IMR-90 (cell line): ENCODE measurements at regions not wholly inside any gene's neighbourhood (a gene's known extent, or its start where the extent isn't known, plus 50 kb on each side); places are given as distances from the start of the nearest gene placed in this dataset.

ENCODE experiments used
- BHLHE40 ChIP-seq: fragments of 150-350 bp; IDR thresholded peaks from 2 replicates; pipeline ENCODE4 v1.6.1; 2016; ENCODE audit warnings: mild to moderate bottlenecking, low read depth, low read length
- CEBPB ChIP-seq: IDR thresholded peaks from 2 replicates; pipeline ENCODE4 v1.6.1; 2012; ENCODE audit warnings: low read depth, low read length, improper control_type of control experiment
- ELK1 ChIP-seq: fragments of 150-350 bp; IDR thresholded peaks from 2 replicates; pipeline ENCODE4 v1.6.1; 2016; ENCODE audit warnings: low read depth, mild to moderate bottlenecking, low read length, moderate library complexity, borderline replicate concordance
- MAFK ChIP-seq: IDR thresholded peaks from 2 replicates; pipeline ENCODE4 v1.6.1; 2012; ENCODE audit warnings: low read depth, low read length, improper control_type of control experiment
- MXI1 ChIP-seq: IDR thresholded peaks from 2 replicates; pipeline ENCODE4 v1.6.1; 2012; ENCODE audit warnings: low read depth, mild to moderate bottlenecking, low read length, moderate library complexity, borderline replicate concordance
- POLR2A ChIP-seq: IDR thresholded peaks from 2 replicates; pipeline ENCODE4 v1.6.1; 2012; ENCODE audit warnings: mild to moderate bottlenecking, low read depth, low read length
- RAD21 ChIP-seq: IDR thresholded peaks from 2 replicates; pipeline ENCODE4 v1.6.1; 2012; ENCODE audit warnings: low read length, improper control_type of control experiment
- RCOR1 ChIP-seq: IDR thresholded peaks from 2 replicates; pipeline ENCODE4 v1.6.1; 2012; ENCODE audit warnings: mild to moderate bottlenecking, low read length, improper control_type of control experiment; ENCODE audit not compliant: insufficient replicate concordance
- RFX5 ChIP-seq: IDR thresholded peaks from 2 replicates; pipeline ENCODE4 v1.8.0; 2012; ENCODE audit warnings: low read depth, mild to moderate bottlenecking, low read length, moderate library complexity
- SMC3 ChIP-seq: fragments of 150-350 bp; IDR thresholded peaks from 2 replicates; pipeline ENCODE4 v1.6.1; 2016; ENCODE audit warnings: low read depth, mild to moderate bottlenecking, antibody characterized with exemption, low read length, moderate library complexity
- TF ChIP-seq, protein P1 (sequence below): conservative IDR thresholded peaks from 2 replicates; pipeline ENCODE4 v1.5.1; 2012; ENCODE audit warnings: mild to moderate bottlenecking, low read depth, low read length, improper control_type of control experiment

- TF ChIP-seq, protein P1, sequence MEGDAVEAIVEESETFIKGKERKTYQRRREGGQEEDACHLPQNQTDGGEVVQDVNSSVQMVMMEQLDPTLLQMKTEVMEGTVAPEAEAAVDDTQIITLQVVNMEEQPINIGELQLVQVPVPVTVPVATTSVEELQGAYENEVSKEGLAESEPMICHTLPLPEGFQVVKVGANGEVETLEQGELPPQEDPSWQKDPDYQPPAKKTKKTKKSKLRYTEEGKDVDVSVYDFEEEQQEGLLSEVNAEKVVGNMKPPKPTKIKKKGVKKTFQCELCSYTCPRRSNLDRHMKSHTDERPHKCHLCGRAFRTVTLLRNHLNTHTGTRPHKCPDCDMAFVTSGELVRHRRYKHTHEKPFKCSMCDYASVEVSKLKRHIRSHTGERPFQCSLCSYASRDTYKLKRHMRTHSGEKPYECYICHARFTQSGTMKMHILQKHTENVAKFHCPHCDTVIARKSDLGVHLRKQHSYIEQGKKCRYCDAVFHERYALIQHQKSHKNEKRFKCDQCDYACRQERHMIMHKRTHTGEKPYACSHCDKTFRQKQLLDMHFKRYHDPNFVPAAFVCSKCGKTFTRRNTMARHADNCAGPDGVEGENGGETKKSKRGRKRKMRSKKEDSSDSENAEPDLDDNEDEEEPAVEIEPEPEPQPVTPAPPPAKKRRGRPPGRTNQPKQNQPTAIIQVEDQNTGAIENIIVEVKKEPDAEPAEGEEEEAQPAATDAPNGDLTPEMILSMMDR = no peak
- TF ChIP-seq RAD21 = no peak
- TF ChIP-seq POLR2A = no peak
- no peak for TF ChIP-seq ELK1
- TF ChIP-seq BHLHE40 = no peak
- TF ChIP-seq SMC3 = no peak
- no peak for TF ChIP-seq MAFK
- no peak for TF ChIP-seq RCOR1
- no peak for TF ChIP-seq CEBPB
- no peak for TF ChIP-seq MXI1
- no peak for TF ChIP-seq RFX5
Observed at GRCh38 chr3:66140106-66140505, 80.7 kb upstream of the SLC25A26 start.
